GM19372 (cell line): ENCODE measurements at regions not wholly inside any gene's neighbourhood (a gene's known extent, or its start where the extent isn't known, plus 50 kb on each side); places are given as distances from the start of the nearest gene placed in this dataset.

Experiments
- ATAC-seq: cut with Tn5 transposase; IDR thresholded peaks from one replicate; pipeline ENCODE4 v1.9.1; 2021; ENCODE audit warnings: mild to moderate bottlenecking, low read depth, moderate library complexity; ENCODE audit not compliant: unreplicated experiment

- no peak for ATAC-seq
Measured at GRCh38 chr15:85847031-85847430, 52.3 kb upstream of the KLHL25 start.

DNA sequence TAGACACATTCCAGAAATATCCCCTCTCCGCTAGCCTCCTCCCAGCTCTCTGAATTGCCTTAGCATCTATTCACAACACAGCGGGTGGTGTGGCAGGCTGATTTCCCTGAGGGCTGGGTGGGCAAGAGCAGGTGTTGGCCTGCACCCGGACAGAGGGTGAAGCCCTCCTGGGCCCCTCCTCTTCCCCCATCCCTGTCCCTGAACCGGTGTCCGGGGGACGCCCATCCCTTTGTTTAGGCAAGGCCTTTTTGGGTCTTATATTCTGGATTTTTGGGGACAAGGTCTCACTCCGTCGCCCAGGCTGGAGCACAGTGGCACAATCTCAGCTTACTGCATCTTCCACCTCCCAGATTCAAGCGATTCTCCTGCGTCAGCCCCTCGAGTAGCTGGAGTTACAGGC lies 55.2 kb upstream of the KLHL25 start:
- no peak for ATAC-seq

- ATAC-seq: no peak
Measured at GRCh38 chr15:85852969-85853368, 58.2 kb upstream of the KLHL25 start.

- ATAC-seq: peak; percentile 53
Measured at GRCh38 chr15:85854345-85855097, 59.8 kb upstream of the KLHL25 start.

- ATAC-seq: peak; percentile 91
Measured at GRCh38 chr15:85858586-85859375, 64.1 kb upstream of the KLHL25 start.

DNA sequence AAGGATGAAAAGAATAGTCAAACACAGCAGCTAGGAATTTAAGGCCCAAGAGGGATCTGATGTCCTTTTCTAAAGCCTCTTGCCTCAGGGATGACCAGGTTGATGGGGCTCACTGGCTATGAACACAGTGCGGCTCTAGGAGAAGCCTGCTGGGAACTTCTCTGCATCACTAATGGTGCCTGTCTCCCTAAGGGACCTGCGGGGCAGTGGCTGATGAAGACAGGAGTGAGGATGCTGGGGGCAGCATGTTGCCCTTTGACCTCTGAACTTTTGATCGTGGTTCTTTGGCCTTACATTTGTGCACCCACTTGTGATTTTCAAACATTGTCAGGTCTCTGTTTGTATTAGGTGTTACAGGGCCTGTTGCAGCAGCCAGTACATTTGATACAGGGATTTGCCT lies 64.9 kb upstream of the KLHL25 start:
- no peak for ATAC-seq

- no peak for ATAC-seq
Measured at GRCh38 chr15:85860394-85861161, 65.9 kb upstream of the KLHL25 start.

GRCh38 chr15:85865070-85865684 lies 70.5 kb upstream of the KLHL25 start:
- ATAC-seq: no peak

DNA sequence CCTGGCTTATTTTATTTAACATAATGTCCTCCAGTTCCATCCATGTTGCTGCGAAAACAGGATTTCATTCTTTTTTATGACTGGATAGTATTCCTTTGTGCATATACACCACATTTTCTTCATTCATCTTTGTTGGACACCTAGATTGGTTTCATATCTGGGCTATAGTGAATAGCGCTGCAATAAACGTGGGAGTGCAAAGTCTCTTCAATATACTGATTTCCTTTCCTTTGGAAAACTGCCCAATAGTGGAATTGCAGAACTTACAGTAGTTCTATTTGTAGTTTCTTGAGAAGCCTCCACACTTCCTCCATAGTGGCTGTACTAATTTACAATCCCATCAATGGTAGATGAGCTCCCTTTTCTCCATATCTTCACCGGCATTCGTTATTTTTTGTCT lies 72.5 kb upstream of the KLHL25 start:
- ATAC-seq: no peak

DNA sequence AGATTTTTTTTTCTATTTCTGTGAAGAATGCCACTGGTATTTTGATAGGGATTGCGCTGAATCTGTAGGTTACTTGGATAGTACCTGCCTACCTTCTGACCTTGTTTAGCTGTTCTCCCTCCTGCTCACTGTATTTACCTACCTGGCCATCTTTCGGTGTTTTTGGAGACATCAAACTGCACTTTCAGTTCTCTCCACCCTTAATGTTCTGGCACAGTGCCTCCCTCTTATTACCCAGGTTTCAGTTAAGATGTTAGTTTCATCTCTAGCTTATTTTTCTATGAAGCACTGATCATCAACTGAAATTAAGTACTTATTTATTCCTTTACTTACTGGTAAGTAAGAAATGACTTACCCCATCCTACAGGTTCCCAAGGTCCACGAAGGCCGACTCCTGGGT lies 74.4 kb upstream of the KLHL25 start:
- ATAC-seq: no peak

- no peak for ATAC-seq
Measured at GRCh38 chr15:85870216-85871014, 75.7 kb upstream of the KLHL25 start.

GRCh38 chr15:85871545-85871944 lies 76.8 kb upstream of the KLHL25 start:
- ATAC-seq: peak; percentile 78

- no peak for ATAC-seq
Measured at GRCh38 chr15:85872125-85872524, 77.4 kb upstream of the KLHL25 start.

- ATAC-seq: no peak
Measured at GRCh38 chr15:85874236-85874635, 79.5 kb upstream of the KLHL25 start.

DNA sequence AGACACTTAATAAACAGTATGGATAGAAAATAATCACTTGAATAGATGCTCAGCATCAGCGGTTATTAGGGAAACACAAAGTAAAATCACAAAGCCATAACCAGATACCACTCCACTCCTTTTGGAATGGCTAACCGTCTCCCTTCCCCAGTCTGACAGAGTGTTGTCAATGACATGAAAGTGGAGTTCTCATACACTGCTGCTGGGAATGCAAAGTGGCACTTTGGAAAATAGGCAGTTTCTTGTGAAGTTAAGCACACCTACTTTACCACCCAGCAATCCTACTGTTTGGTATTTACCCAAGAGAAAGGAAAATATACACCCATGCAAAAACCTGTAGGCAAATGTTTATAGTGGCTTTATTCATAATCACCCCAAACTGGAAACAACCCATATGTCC lies 81.0 kb upstream of the KLHL25 start:
- ATAC-seq: no peak

DNA sequence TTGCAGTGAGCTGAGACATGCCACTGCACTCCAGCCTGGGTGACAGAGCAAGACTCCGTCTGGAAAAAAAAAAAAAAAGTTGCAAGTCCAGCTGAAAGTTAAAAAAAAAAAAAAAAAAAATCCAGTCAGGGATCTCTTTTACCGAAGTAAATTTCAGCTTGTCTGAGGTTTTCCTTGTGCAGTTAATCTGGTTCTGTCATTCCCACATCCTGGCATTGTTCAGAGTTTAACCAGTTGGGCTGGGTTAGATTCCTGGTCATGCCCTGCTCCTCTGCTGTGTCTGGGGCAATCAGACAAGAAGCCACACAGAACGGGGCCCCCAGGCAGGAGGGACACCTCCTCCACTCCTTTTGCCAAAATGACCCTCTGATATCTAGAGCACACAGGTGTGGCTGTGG lies 84.1 kb upstream of the KLHL25 start:
- ATAC-seq: no peak

- ATAC-seq: no peak
Measured at GRCh38 chr15:85879334-85880163, 84.8 kb upstream of the KLHL25 start.

DNA sequence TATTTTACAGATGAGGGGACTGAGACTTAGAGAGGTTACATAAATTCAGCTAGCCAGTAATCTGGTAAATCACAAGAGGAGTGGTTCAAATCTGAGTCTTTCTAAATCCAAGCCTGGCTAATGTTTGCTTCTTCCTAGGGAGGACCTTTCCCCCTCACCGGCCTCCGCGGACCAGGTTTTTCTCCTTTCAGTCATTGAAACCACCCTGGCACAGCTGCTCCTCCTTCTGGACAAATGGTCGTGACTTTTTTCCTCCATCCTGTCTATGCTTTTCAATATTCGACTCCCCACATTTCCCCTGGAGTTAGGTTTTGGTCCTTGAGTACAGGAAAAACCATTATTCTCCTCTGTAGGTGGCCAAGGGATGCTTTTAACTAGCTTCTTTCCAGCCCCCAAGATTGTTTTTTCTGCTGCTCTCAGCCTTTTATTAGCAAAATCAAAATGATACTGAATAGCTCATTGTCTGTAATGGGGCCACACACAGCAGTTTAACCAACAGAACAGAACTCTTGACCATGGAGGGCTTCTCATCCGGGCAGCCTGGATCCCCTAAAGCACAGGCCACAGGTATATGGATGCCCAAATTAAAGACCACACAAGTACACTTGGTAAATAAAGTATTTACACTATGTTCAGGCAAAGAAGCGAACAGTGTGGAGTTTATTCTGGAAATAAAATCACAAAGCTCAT lies 85.9 kb upstream of the KLHL25 start:
- ATAC-seq: no peak
